NT2/D1 (cell line): ENCODE measurements at regions not wholly inside any gene's neighbourhood (a gene's known extent, or its start where the extent isn't known, plus 50 kb on each side); places are given as distances from the start of the nearest gene placed in this dataset.

Experiments used
- DNase-seq: peaks from one replicate; pipeline ENCODE4 v3.0.0-alpha.2; 2011; ENCODE audit warnings: low read depth, low spot score
- H3K27me3 ChIP-seq: 2 replicates; pipeline ENCODE4 v1.6.0; 2011; ENCODE audit warnings: mild to moderate bottlenecking; ENCODE audit not compliant: insufficient read length, insufficient read depth
- H3K36me3 ChIP-seq: 2 replicates; pipeline ENCODE4 v1.6.1; 2011; ENCODE audit warnings: mild to moderate bottlenecking, low read length, mixed read lengths; ENCODE audit not compliant: insufficient read depth, insufficient read length
- H3K4me1 ChIP-seq: 2 replicates; pipeline ENCODE4 v1.5.1; 2011; ENCODE audit not compliant: insufficient read depth, insufficient read length
- H3K4me3 ChIP-seq: 2 replicates; pipeline ENCODE4 v1.5.1; 2011; ENCODE audit warnings: low read depth; ENCODE audit not compliant: insufficient read length
- H3K9ac ChIP-seq: 2 replicates; pipeline ENCODE4 v1.6.0; 2011; ENCODE audit warnings: low read depth; ENCODE audit not compliant: insufficient read length
- H3K9me3 ChIP-seq: 2 replicates; pipeline ENCODE4 v1.5.1; 2011; ENCODE audit warnings: mild to moderate bottlenecking, low read length; ENCODE audit not compliant: insufficient read depth
- SUZ12 ChIP-seq: IDR thresholded peaks from 2 replicates; pipeline ENCODE4 v1.6.1; 2011; ENCODE audit not compliant: insufficient read length, insufficient read depth; ENCODE audit errors: extremely low read depth
- YY1 ChIP-seq: IDR thresholded peaks from 2 replicates; pipeline ENCODE4 v1.6.1; 2011; ENCODE audit not compliant: insufficient read length, insufficient read depth
- ZNF274 ChIP-seq: IDR thresholded peaks from 2 replicates; pipeline ENCODE4 v1.6.1; 2011; ENCODE audit warnings: mild to moderate bottlenecking, low read depth, low read length

DNA sequence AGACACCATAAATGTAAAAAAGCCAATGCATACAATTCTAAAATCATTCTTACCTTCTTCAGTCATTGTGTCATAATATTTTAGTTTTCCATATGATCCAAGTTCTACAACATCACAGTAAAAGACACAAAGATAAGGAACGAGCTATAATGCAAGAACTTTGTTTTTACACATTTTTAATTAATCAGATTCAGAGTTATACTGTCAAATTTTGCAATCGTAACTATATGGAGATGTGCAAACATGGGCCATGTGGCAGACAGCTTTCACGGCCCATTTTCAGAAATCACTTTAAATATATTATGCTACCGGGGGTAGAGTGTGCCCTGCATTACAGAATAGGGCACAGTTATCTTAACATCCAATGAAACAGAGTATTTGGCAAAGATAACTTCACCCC is 188.4 kb downstream of the ACER2 start:
- no peak overlapping the region for H3K4me3 ChIP-seq
- no peaks in the 10 kb centered on the region for H3K4me1 ChIP-seq
- DNase-seq, result no peak
- H3K27me3 ChIP-seq, result no peaks in the 10 kb centered on the region
- H3K36me3 ChIP-seq, result no peaks in the 10 kb centered on the region
- no peak overlapping the region for H3K9ac ChIP-seq
- no peak for TF ChIP-seq YY1
- TF ChIP-seq ZNF274, result no peak
- TF ChIP-seq SUZ12, result no peak
- 0 out of 2 replicates have a peak, but pooled peaks cover 4% of the 10 kb centered on the region for H3K9me3 ChIP-seq

- H3K36me3 ChIP-seq, result no peaks in the 10 kb centered on the region
- DNase-seq, result no peak
These were observed 186.2 kb downstream of the ACER2 start for GRCh38 chr9:19595003-19595402.

GRCh38 chr9:19587678-19588077 is 178.9 kb downstream of the ACER2 start:
- Histone ChIP-seq H3K9me3 (no peaks in the 10 kb centered on the region; the same call in 1 of the 2 replicates), H3K4me3 (no peak overlapping the region), H3K4me1 (no peaks in the 10 kb centered on the region), H3K36me3 (no peaks in the 10 kb centered on the region), H3K27me3 (no peaks in the 10 kb centered on the region), H3K9ac (no peak overlapping the region)
- no peak for DNase-seq
- no peak for TF ChIP-seq YY1
- no peak for TF ChIP-seq SUZ12
- TF ChIP-seq ZNF274, result no peak

More at GRCh38 chr9:19595003-19595402, 186.2 kb downstream of the ACER2 start:
- no peak for TF ChIP-seq YY1
- Histone ChIP-seq H3K9ac (no peak overlapping the region), H3K27me3 (no peaks in the 10 kb centered on the region), H3K4me1 (no peaks in the 10 kb centered on the region), H3K4me3 (no peak overlapping the region), H3K9me3 (no peaks in the 10 kb centered on the region)

GRCh38 chr9:19583890-19584289 is 175.1 kb downstream of the ACER2 start:
- no peak overlapping the region for H3K4me3 ChIP-seq
- no peak for DNase-seq
- H3K4me1 ChIP-seq, result no peaks in the 10 kb centered on the region
- H3K36me3 ChIP-seq, result no peaks in the 10 kb centered on the region
- H3K9me3 ChIP-seq, result no peaks in the 10 kb centered on the region; the same call in 1 of the 2 replicates
- H3K27me3 ChIP-seq, result no peaks in the 10 kb centered on the region
- TF ChIP-seq ZNF274, result no peak
- no peak for TF ChIP-seq YY1
- no peak for TF ChIP-seq SUZ12
- H3K9ac ChIP-seq, result no peak overlapping the region

DNA sequence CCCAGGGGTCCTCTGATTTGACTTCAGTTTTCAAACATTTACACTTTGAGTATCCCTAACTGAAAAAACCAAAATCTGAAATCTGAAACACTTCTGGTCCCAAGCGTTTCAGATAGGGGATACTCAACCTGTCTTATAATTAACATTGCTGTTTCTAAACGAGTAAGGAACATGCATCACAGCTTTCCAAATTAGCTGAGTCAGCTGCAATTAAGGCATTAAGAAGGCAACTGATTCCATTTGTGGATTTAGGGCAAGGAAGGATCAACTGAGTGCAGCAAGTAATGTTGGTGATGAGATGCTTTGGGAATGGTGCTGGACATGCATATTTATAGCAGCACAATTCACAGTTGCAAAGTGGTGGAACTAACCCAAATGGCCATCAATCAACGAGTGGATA is 168.6 kb downstream of the ACER2 start:
- no peaks in the 10 kb centered on the region for H3K9me3 ChIP-seq
- no peaks in the 10 kb centered on the region for H3K36me3 ChIP-seq
- H3K4me3 ChIP-seq, result no peak overlapping the region
- TF ChIP-seq YY1 (no peak), SUZ12 (no peak), ZNF274 (no peak)
- H3K9ac ChIP-seq, result no peak overlapping the region
- no peaks in the 10 kb centered on the region for H3K4me1 ChIP-seq
- DNase-seq, result no peak
- H3K27me3 ChIP-seq, result no peaks in the 10 kb centered on the region

- no peak overlapping the region for H3K4me3 ChIP-seq
- no peaks in the 10 kb centered on the region for H3K4me1 ChIP-seq
- no peaks in the 10 kb centered on the region for H3K27me3 ChIP-seq
- no peaks in the 10 kb centered on the region for H3K9me3 ChIP-seq
- TF ChIP-seq ZNF274 (no peak), SUZ12 (no peak), YY1 (no peak)
- H3K9ac ChIP-seq, result no peak overlapping the region
- no peak for DNase-seq
- H3K36me3 ChIP-seq, result no peaks in the 10 kb centered on the region
These were observed 160.1 kb downstream of the ACER2 start for GRCh38 chr9:19568946-19569345.

DNA sequence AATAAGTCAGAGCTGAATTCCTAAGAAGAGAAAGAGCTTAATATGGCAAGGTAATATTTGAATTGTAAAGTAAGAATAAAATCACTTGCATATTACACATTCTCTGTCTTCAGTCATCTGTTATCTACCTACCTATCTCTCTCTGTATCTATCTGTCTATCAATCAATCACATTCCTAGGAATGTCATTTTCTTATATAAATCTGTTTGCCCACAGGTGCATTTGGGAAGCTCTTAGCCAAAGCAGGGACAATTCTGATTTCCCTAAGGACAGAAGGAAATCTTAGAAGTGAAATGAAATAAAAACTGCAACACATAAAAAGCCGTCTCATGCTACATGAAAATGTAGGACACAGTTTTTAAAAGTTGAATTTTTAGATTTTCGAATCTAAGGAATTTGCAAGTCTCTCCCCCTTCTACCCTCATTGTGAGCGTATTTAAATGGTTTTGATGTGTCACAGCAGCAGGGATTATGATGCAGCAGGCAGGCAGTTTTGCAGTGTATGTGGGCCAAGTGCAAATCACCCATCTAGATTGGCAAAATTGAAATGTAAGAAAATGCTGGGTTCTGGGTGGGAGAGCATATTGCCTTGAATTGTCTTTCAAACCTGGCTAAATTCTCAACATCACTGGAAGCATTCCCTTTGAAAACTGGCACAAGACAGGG is 155.7 kb downstream of the ACER2 start:
- TF ChIP-seq ZNF274, result no peak
- no peak for TF ChIP-seq YY1
- no peak for TF ChIP-seq SUZ12
- H3K4me3 ChIP-seq, result no peak overlapping the region
- H3K36me3 ChIP-seq, result no peaks in the 10 kb centered on the region
- no peaks in the 10 kb centered on the region for H3K4me1 ChIP-seq
- DNase-seq, result no peak
- no peak overlapping the region for H3K9ac ChIP-seq
- H3K9me3 ChIP-seq, result no peaks in the 10 kb centered on the region
- H3K27me3 ChIP-seq, result no peaks in the 10 kb centered on the region
